GM21717 (cell line): ENCODE measurements at regions not wholly inside any gene's neighbourhood (a gene's known extent, or its start where the extent isn't known, plus 50 kb on each side); places are given as distances from the start of the nearest gene placed in this dataset.

Experiments used
- ATAC-seq: cut with Tn5 transposase; IDR thresholded peaks from one replicate; pipeline ENCODE4 v1.9.1; 2021; ENCODE audit warnings: mild to moderate bottlenecking, moderate library complexity; ENCODE audit not compliant: unreplicated experiment

GRCh38 chr9:19513671-19514275 is 105.0 kb downstream of the ACER2 start:
- ATAC-seq, result no peak

DNA sequence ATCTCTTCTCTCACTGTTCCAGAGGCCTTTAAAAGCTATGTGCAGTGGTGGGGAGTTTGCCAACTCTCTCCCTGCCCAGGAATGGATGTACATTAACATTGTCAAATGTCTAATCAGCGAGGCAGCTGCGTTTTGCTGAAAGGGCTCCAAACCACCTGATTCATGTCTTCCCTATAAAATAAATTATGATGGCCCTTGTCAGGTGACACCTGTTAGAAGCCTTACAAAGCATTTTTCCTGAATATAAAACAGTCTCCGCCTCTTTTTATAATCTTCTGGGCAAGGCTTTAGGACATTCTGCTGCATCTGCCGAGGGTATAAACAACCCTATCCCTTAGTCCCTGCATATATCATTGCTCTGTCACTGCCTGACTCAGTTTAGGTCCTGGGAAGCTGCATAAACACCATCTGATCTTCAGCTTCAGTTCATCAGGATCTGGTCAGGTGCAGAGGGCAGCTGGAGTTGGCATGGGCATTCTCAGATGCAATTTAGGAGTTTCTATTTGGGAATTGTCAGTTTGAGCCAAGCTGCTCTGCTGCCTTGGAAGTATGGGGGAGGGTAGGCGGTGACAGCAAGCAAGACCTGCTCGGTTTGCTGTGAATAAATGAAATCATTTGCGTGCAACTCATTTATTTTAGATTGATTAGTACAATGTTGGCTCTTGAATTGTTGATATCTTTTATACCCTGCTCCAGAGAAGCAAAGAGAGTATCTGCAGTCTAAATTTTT is 103.5 kb downstream of the ACER2 start:
- no peak for ATAC-seq

GRCh38 chr9:19511694-19512093 is 102.9 kb downstream of the ACER2 start:
- ATAC-seq, result no peak

DNA sequence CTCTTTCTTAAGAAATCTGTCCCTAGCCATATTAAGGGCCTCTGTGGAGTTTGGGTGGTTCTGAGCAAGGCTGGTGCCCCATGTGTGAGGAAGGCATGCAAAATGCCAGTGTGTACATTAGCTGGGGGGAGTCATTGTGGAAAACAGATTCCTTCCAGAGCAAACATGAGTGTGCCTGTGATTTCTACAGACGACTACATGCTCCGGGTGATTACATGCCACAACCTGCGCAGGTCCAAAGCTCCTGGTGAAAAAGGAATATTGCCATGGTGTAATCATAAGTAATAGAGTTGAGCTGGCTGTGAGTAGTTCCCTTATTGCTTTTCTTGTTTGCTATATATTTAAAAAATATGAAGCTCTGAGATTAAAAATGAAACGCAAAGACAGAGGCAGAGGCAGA is 102.1 kb downstream of the ACER2 start:
- ATAC-seq, result no peak
